HUDEP-2 (cell line): ENCODE measurements at regions not wholly inside any gene's neighbourhood (a gene's known extent, or its start where the extent isn't known, plus 50 kb on each side); places are given as distances from the start of the nearest gene placed in this dataset.
A peak's percentile ranks its signal among the peaks of the same experiment; 100 is the strongest.

ENCODE experiments used
- DNase-seq, 76 experiments: peaks; one replicate each; lab custom pipeline; 2025; ENCODE audit not compliant: unreplicated experiment in 76 of 76; lab: John Stamatoyannopoulos, UW

DNA sequence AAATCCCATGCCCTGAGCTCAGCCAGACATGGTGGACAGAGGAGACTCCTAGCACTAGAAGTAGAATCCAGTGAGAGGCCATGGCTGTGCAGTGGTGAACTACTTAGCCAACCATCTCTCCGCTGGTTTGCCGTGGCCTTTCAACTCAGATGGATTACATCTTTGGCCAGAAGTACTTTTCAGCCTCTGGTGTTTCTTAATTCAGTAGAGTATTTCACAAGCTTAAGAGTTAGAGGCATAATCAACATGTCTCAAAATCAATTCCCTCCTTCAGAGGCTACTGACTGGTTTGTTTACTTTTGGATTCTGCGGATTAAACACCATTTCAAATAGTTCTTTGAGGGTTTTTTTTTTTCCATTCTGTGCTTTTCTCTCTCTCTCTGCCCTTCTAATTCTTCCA, 91.1 kb upstream of the PGRMC2 start:
- no peak for DNase-seq

- no peak for DNase-seq
Measured at GRCh38 chr4:128376958-128377357, 89.3 kb upstream of the PGRMC2 start.

DNA sequence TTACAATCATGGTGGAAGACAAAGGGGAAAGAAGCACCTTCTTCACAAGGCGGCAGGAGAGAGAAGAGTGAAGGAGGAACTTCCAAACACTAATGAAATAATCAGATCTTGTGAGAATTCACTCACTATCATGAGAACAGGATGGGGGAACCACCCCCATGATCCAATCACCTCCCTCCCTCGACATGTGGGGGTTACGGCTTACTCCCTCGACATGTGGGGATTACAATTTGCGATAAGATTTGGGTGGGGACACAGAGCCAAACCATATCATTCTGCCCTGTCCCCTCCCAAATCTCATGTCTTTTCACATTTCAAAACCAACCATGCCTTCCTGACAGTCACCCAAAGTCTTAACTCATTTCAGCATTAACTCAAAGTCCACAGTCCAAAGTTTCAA, 88.7 kb upstream of the PGRMC2 start:
- DNase-seq = no peak

GRCh38 chr4:128373628-128374027, 86.0 kb upstream of the PGRMC2 start:
- DNase-seq = no peak

DNA sequence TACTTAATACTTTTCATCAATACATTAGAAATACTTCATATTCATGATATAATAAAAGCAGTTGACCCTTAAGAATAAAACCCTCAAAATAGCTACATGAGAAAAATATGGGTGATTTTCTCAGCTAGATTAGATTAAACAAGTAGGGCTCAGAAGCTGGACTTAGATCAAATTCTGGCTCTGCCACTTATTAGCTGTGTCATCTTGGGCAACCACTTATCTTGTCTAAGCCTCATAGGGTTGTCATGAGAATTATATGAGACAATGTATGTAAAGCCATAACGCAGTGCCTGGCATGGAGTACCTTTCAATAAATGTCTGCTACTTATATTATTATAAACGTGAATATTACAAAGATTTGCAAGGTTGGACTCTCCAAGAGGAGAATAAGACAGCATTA, 84.3 kb upstream of the PGRMC2 start:
- DNase-seq = peak in 21 of 76 experiments; percentile 1 to 56 (median 29)

DNA sequence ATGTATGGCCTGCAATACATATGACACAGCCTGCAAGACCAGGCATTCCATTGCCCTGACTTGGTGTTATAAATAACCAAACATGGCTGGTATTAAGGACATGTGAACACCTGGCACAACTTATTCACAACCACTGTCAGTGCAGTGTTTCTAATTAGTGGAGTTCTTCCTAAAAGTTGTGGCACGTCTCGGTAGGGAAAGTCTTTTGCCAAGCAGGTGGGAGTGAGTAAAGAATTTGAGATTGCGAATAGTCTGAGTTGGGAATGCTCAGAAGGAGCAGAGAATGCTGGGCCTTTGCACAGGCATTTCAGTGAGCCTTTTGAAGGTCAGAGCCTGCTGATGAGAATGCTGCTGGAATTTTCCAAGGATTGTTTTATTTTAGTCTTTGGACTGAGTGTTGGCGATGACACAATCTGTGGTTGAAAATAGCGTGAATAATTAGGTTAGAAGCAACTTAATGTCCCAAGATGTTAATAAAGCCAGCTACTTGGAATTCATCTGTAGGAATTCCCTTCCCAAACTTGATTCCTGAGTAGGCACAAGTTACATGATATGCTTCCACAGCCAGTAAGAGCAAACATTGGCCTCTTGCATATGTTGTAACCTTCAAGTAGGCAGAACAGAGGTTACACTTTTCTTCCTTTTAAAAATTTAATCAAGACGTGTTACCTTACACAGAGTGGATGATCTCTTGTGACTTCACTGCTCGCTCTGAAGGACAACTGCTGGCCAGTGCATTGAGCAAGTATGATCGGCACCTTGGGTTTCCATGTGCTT, 83.6 kb upstream of the PGRMC2 start:
- DNase-seq = no peak

DNA sequence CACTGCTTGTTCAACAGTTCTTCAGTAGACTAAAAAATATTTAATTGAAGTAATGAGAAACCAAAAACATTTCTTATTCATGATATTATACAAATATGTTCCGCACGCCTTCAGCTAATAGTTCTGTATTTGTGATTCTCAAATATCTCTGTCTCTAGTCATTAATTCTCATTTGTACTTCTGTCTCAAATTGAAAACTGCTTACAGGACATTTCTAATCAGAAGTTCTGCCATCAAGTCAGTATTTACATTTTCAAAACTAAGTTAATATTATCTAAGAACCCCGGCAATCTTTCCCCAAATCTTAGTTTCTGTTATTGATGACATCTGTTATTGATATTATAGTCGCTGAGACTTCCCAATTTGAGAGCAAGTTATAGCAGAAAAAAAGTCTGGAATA, 78.6 kb upstream of the PGRMC2 start:
- no peak for DNase-seq

GRCh38 chr4:128364565-128364964, 77.0 kb upstream of the PGRMC2 start:
- DNase-seq = no peak

DNA sequence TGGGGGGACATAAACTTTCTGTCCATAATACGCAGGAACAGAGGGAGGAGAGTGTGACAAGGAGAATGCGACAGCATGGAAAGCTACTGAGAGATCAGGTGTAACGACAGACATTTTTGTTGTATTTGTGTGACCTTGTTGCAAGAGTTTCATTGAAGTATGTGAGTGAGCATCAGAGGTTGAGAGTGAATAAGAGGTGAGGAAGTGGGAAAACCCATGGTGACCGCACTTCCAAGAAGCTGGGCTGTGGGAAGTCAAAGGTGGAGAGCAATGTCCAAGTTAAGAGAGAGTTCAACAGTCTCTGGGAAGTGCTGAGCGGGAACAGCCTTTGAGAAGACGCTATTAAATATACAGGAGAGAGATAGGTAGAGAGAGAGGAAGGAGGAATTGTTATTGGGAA, 76.4 kb upstream of the PGRMC2 start:
- DNase-seq = no peak

- DNase-seq = no peak
Measured at GRCh38 chr4:128362760-128363159, 75.1 kb upstream of the PGRMC2 start.

DNA sequence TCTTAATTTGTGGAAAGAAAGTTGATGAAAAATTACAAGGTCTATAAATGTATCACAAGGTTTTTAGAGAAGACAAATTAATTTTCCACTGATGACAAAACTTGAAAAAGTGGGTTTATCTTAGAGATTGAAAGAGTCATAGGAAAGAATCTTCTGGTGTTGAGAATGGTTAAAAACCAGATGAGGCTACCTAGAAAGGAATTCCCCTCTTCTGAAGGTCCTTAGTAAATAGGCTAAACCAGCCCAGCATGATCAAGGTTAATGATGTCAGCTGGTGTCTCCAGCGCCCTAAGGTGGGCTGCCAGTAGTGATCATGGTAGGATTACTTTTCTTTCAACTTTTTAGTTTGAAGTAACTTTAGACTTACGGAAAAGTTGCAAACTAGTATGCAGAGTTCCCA, 71.8 kb upstream of the PGRMC2 start:
- DNase-seq = no peak

DNA sequence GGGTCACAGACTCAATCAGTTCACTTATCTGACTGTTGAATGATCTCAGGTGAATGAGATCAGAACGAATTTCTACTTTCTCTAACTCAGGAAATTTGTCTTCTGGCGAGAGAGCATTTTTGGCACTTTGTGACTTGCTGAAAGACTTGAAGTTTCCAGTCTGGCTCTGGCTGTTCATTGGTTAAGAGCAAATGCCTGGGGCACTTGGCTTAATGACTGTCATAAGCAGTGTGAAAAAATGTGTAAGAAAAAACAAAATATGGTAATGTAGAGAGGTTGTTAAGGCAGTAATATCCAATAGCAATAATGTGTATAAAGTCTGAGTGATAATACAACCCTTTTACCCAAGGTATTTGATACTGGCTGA, 71.3 kb upstream of the PGRMC2 start:
- DNase-seq = no peak

DNA sequence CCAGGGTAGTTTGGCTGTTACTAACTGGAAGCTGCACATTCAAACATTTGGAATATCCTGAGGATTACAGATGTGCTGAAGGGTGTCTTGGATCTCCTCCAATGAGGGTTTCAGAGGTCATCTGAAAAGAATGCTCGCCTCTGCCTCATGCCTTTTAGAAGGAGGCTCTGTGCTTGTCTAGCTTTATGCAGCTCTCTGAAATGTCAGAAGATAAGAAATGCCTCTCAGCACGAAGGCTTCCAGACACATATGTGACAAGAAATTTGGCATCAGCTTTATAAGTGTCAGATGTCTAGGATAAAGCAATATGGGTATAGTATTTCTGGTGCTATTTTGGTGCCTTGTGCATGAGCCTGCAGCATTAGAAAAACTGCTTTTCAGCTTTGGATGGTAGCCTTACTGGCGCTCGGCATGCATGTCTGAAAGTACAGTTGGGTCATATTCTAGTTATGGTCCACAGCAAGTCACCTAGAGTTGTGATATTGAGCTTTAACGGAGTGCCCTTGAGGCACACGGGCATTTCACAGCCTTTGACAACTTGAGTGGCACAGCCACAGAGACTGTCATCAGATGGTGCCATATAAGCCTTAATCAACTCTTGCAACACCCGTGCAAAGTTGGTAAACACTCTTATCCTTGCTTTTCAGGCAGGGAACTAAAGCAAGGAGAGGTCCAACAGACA, 70.8 kb upstream of the PGRMC2 start:
- peak in 48 of 76 experiments; percentile 3 to 80 (median 34) for DNase-seq

DNA sequence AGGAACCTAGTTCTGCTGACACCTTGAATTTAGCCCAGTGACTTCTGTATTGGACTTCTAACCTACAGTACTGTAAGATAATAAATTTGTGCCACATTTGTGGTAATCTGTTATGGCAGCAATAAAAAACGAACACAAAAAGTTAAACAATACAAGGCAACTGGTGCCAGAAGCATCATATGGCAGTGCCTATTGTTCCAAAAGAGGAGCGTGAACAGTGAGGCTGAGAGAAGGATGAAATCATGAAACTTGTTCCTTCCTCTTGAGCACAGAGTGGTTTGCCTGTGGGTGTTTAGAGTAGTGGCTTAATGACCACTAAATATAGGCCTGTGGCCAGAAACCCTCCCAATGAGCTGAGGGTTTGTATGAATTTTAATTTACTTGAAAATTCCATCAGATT, 69.7 kb upstream of the PGRMC2 start:
- peak in 1 of 76 experiments; percentile 22 for DNase-seq

GRCh38 chr4:128355305-128355704, 67.7 kb upstream of the PGRMC2 start:
- peak in 74 of 76 experiments; percentile 7 to 90 (median 71) for DNase-seq

- peak in 55 of 76 experiments; percentile 3 to 60 (median 24) for DNase-seq
Measured at GRCh38 chr4:128354205-128354821, 66.7 kb upstream of the PGRMC2 start.

- peak in 1 of 76 experiments; percentile 7 for DNase-seq
Measured at GRCh38 chr4:128353791-128354190, 66.2 kb upstream of the PGRMC2 start.

DNA sequence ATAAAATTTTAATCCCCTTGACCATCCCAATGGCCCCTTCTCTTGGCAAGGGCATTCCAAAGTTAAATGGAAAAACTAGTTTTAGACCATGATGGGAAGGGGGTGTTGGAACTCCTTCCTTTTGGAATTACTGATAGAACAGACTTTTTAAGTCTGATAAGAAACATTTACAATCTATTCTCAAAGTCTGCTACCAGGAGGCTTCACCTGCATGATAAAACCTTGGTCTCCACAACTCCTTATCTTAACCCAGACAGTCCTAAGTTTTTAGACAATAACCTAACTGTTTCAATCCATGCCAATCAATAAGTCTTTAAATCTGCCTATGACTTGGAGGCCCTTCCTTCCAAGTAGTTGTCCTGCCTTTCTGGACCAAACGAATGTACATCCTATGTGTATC, 63.9 kb upstream of the PGRMC2 start:
- DNase-seq = peak in 3 of 76 experiments; percentile 23 to 29 (median 29)

DNA sequence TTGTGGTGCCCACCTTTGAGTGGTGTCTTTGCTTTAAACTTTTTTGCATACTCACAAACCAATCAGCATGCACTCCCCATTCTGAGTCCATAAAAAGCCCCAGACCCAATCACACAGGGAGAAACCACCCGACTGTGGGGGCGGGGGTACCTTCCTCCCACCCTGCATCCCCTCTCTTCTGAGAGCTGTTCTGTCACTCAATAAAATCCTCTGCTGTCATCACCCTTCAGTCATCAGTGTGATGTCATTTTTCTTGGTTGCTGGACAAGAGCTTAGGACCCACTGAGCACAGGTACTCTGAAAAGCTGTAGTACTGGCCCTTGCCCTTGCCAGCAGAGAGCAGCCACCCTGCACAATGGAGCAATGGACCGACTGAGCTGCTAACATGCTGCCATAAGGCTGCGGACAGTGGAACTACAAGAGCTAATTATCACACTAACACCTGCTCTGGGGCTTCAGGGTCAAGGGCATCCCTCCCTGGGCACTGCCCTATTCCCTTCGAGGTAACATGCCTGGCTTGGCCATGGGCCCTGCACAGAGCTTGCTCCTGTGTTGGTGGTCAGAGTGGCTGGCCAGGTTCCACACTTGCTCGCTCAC, 62.9 kb upstream of the PGRMC2 start:
- DNase-seq = no peak

DNA sequence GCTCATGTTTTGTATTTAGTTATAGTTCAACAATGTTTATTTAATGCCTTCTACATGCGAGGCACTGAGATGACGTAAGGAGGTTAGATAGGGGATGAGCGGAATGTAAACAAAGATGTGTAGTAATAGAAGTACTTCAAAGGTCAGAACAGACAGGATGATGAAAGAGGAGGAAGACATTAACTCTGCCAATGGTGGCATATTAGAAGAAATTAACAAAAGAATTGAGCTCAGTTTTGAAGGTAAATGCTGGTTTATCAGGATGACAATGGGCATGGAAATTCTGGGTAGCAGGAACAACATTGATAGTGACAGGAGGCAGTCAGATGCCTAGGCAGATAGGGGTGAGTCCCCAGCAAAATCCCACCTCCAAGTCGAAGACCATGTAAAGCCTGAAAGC, 62.3 kb upstream of the PGRMC2 start:
- DNase-seq = no peak

GRCh38 chr4:128347930-128348660, 60.5 kb upstream of the PGRMC2 start:
- peak in 7 of 76 experiments; percentile 7 to 56 (median 18) for DNase-seq
